ENCODE measurements at regions not wholly inside any gene's neighbourhood (a gene's known extent, or its start where the extent isn't known, plus 50 kb on each side); places are given as distances from the start of the nearest gene placed in this dataset.

DNA sequence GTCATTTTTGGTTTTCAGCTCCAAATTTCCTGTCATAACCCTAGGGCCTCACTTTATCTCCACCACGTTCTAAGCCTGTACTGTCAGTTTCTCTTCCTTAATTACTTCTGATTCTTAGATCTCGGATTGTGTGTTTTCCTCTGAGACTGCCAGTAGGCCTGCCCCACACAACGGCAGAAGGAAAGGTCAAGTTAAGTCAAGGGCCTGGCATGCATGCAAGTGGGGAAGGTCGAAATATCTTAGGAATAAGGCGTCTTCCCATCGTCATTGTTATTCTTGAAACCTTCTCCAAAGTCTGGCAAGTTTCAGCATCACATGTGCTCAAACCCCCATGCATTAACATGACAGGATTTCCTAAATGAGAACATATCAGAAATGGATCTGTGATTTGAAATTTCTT, 203.5 kb upstream of the TSHZ2 start:
- DNase-seq = no peak

DNA sequence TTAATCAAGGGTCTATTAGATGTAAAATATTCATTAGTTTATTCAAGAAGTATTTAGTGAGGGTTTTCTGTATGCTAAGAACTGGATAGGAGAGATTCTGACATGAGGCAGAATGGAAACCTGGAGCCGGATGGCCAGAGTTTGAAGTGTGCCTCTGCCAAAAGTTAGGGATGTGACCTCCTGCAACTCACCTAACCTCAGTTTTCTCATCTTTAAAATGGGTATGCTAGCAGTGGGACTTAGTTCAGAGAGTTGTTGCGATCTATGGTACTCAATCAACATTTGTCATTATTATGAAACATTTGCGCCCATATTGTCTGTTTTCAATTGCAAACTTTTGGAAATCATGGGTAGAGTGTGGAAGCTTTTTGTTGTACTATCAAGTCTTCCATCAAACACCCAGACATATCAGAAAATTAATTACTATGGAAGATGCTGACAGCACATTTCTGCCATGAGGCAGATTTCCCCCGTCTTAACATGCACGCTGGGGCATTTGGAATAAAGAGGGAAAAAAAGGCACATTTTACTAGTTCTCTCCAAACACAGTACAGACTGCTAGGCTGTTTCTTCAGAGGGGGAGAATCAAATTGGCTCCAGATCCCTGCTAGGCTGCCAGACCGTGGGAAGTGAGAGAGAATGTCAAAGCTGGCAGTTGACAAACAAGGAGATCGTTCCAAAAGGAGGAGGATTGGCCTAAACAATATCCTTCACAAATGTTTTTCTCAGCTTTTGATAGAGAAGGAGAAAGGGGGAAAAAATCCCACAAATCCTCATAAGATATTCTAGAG, 205.3 kb upstream of the TSHZ2 start:
- no peak for DNase-seq

DNA sequence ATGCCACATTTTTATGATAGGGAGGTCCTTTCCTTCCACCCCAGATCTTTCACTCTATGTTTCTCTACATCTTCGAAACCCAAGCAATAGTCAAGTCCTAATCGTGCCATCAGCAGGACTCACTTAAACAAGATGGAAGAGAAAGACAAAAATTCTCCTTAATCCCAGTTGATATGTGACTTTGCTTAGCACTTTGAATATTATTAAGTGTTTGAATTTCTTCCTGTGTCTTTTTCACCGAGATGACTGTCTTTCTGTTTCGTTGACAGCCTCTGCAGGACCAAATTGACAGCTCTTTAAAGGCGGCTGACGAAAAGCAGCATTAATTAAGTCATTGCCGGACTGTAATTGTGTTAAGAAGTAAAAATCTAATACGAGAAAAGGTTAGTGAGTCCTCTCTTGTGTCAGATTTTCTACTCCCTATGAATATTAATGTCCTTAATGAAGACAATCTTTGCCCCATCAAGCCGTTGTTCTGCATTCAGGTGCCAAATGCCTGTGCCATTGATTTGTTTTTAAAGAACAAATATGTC, 208.8 kb upstream of the TSHZ2 start:
- DNase-seq = no peak

DNA sequence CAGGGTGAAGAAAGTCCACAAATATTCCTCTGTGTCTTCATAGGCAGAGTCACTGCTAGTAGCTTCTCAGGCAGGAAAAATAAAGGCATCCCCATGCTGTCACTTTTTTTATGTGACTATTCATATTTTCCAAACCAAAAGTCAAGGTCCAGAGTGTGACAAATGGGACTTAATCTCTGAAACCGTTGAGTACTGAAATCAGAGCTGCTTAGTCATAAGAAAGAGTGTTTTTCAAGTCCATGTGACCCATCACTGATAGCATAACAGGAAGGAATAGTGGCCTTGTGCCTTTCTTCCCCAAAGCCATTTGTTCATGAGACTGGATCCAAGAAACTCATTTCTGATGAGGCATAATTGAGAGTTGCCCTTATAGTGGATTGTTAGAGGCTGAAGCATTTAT, 210.3 kb upstream of the TSHZ2 start:
- DNase-seq = no peak

DNA sequence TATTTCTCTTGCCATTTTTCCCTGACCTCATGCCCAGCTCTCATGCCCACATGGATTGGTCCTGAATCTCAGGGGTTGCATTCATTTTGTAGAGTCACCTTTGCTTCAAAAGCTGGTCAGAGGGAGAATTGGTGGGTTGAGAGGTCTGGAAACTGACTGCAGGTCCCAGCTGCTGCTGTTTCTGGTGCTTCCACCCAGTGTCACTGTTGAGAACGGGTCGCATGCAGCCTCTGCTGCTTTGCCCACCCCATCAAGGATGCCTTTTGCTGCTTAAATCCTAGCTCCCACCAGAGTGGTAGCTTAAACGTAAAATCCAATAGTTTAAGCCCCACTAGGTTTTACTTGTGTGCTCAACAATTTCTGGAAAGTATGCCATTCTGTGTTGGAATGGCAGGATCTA, 211.4 kb upstream of the TSHZ2 start:
- DNase-seq = no peak

DNA sequence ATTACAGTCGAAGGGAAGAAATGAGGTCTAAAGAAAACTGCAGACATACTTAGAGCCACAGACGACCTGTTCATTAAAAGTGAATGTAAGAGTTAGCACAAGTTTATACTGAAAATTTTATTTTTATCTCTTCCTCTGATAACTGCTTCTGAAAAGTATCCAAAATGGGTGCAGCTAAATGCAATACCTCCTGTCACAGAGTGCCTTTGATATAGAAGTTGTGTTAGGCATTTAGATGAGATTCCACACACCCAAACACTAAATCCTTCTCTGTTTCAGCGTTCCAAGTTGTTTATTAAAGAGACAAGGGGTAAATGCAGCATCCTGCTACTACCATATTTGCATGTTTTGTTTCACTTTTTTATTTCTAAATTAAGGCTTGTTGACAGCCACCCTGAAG, 214.7 kb upstream of the TSHZ2 start:
- DNase-seq = no peak

DNA sequence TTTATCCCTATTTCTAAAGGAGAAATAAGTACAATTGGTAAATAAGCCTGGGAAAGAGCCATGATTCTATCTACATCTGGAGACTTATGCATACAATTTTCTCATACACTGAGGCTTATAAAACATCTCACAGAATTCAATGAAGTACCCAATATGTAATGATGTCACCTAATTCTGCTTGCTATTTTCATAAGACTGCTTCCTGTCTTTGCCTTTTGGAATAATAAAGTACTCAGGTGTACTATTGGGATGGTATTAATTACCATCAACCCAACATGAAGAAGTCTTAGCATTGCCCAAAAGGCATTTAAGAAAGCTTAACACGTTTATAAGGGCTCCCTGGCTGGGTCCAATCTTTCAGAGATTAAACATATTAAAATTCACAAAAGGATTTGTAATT, 216.4 kb upstream of the TSHZ2 start:
- DNase-seq = no peak

DNA sequence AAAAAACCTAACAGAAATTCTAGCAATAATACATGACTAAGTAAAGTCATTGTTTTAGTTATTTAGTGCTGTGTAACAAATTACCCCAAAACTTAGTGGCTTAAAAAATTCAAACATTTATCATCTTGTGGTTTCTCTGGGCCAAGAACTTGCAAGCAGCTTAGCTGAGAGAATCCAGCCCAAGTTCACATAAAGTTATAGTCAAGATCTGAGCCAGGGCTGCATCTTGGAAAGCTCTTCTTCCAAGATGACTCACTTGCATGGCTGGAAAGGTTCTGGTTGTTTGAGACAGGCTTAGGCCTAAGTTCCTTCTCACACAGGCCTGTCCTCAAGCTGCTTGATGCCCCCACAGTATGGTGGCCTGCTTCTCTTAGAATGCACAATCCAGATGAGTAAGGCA, 217.8 kb upstream of the TSHZ2 start:
- no peak for DNase-seq

DNA sequence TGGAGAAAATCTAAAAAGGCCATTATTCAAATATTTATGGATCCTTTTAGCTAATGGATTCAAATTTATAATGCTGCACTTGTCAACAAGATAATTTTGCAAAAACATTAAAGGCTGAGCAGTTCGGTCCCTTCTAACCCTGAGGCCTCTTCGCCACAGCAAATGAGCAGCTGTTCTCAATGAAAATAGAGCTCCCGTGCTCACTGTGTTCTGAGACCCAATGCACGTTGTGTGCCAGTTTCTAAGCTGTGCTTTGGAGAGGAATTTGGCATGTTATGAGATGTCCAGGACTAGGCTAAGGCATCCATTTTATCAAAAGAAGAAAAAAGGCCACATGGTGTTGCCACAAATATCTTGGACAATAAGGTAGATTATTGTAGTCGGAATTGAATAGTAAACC, 220.1 kb upstream of the TSHZ2 start:
- no peak for DNase-seq

DNA sequence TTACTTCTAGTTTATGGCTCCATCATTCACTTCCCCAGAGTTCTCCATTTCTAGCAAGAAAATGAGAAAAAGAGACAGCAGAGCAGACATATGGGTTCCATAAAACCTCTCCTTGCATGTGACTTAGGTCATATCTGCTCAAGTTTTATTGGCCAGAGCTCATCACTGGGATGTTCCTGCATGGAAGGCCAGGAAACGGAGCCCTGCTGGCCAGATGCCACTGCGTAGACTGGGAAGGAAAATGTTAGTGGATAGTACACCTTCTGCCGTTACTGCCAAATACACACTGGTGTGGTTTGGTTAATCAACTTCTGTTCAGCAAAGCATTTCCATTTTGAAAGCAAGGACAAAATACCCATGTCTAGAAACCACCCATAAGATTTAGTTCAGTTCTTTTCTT, 220.6 kb upstream of the TSHZ2 start:
- DNase-seq = no peak

DNA sequence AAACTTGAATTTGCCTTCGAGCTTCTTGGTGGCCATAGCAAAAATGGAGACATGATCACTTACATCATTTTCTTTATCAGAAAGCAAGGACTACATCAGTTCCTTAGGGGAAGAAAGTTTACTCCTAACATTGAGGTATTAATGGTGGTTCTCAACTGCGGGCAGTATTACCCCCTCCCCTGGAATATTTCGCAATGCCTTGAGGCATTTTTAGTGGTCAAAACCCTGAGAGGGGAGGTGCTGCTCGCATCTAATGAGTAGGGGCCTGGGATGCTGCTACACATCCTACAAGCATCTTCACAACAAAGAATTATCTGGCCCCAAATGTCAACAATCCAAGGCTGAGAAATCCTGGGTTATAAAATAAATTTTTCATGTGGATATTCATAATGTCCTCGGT, 222.2 kb upstream of the TSHZ2 start:
- no peak for DNase-seq

DNA sequence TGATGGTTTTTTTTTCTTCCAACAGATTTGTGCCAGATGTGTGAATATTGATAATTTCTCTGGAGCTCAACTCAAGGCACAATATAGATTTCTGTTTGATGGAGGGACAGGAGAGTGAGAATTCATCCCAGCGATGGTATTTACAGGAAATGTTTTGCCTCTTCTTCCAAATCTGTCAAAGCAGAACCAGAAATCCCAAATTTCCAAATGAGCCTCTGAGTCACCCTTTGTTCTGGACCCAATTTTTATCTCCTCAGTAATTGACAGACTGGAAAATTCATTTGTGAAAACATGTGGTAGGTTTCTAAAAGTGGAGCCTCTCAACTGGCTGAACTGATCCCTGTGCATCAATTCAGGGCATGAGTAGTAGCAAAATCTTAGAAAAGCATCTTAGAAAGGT, 223.2 kb upstream of the TSHZ2 start:
- no peak for DNase-seq

DNA sequence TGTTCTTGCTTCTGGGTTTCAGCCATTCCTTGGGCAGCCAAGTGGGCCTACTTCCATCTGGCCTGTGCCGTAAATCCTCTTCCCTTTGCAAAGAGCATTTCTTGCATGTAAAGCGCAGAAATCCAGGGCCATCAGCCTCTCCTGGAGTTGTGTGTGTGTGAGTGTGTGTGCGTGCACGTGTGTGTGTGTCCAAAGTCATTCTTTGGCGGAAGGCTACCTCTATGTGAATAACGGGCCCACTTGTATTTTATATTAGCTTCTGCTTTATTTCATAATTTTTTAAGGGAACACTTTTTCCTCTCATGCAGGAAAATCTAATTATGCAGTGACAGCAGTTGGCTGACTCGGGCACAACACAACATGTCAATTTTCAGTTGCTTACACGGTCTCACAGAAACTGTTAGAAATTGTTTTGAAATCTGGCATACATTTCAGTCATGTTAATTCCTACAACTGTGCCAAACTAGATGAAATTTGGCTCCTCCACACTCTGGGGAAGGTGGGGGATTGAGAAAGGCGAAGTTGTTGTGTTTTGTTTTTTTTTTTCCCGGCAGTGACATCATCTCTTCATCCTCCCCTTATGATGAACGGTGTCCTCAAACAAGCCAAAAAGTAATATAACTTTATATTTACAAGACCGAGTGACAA, 223.7 kb upstream of the TSHZ2 start:
- no peak for DNase-seq

DNA sequence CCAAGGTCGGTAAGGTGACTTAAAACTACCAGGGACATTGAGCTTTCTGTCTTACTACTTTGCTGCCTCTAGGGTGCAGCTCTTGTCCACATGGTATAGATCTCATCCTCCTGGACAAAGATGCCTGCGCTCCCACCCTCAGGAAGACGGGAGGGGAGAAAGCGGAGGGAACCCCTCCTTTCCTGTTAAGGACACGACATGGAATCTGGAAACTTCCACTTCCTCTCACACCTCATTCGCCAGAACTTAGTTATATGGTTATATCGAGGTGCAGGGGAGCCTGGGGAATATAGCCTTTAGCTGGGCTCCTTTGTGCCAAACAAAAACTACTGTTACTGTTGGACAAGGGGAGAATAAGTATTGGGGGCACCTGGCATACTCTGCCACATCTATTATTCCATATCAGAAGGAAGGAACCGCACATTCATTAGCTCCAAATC, 224.3 kb upstream of the TSHZ2 start:
- no peak for DNase-seq

DNA sequence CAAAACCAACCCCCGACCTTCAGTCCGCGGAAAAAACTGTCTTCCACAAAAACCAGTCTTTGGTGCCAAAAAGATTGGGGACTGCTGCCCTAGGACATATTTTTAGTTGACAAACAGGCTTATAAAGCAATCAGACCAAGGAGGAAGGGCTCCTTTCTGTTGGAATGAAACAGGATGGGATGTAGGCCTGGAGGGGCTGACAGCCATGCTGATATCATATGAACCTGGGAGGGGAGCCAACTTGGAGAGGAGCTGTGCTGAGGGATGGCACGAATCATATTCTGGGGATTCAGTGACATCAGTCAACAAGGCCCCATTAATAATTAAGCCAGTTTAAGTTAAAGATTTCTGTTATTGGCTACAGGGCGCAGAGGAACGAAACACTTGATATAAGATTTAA, 225.4 kb upstream of the TSHZ2 start:
- no peak for DNase-seq

DNA sequence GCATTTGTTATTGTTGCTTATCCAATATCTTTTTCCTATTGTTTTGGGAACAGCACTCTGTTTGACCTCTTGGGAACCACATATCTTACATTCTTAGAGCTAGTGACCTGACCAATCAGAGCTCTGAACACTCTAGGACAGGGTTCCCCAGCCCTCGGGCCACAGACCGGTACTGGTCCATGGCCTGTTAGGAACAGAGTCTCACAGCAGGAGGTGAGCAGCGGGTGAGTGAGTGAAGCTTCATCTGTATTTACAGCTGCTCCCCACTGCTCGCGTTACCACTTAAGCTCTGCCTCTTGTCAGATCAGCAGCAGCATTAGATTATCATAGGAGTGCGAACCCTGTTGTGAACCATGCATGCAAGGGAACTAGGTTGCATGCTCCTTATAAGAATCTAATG, 226.0 kb upstream of the TSHZ2 start:
- DNase-seq = peak; percentile 33

DNA sequence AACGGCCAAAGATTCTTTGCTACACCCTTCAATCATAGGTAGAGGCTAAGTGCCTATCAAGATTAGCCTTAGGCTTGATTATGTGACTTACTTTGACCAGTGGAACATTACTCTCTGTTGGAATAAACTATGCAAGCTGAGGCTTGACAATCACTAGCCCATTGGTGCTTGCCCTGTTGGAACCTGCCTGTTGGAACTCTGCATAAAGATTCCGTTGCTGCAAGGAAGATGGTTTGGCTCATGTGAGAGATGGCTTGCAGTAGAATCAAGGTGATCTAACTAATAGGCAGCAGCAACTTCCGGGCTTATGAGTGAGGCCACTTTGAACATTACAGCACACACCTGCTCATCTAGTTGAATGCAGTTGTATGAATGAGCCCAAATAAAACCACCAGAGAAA, 227.7 kb upstream of the TSHZ2 start:
- no peak for DNase-seq

DNA sequence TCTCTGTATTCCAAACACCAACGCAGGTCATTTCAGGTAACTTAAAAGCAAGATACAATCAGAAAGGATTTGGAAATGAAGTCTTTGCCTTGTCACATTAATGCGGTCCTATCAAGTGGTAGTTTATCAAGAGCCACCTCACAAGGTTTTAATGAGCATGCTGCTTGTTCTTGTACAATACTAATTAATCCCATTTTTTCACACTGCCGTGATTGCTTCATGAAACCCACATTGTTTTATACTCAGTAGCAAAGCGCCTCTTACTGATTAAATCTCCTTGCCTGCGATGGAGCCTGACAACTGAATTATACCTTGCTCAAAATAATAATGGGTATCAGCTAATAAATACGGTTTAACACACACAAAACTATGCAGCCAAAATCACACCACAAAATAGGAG, 234.1 kb upstream of the TSHZ2 start:
- DNase-seq = no peak

DNA sequence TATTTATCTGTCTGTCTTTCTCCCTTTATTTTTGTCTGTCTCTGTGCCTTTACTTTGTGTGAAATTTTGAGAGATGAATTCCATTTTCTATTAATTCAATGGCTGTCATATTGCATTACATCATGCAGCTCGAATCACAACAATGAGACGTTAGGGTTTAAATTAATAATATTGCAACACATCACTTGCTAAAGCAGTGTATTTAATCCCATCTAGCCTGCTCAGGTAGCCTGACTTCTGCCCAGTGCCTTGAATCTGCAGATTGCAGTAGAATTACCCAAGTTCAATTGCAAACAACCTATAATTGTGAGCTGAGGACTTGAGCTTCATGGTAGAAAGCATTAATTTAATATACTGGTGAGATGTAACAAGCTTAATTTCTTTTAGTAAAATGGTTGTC, 235.7 kb upstream of the TSHZ2 start:
- no peak for DNase-seq

DNA sequence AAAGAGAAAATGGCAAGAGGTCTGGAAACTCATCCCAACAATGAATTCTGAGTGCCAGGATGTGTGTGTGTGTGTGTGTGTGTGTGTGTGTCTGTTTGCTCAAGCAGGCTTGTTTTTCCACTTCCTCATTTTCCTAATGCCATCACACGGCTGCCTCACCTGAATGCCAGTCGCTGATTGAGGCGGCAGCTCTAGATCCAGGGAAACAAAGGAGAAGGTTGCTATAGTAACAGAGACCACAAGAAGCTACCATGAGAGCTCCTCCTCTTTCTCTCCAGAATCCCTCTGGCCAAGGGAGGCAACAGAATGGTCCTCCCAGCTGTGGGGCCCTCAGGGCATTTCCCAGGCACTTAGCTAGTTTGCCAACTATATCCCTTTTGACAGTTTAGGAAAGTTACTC, 241.1 kb upstream of the TSHZ2 start:
- no peak for DNase-seq

DNA sequence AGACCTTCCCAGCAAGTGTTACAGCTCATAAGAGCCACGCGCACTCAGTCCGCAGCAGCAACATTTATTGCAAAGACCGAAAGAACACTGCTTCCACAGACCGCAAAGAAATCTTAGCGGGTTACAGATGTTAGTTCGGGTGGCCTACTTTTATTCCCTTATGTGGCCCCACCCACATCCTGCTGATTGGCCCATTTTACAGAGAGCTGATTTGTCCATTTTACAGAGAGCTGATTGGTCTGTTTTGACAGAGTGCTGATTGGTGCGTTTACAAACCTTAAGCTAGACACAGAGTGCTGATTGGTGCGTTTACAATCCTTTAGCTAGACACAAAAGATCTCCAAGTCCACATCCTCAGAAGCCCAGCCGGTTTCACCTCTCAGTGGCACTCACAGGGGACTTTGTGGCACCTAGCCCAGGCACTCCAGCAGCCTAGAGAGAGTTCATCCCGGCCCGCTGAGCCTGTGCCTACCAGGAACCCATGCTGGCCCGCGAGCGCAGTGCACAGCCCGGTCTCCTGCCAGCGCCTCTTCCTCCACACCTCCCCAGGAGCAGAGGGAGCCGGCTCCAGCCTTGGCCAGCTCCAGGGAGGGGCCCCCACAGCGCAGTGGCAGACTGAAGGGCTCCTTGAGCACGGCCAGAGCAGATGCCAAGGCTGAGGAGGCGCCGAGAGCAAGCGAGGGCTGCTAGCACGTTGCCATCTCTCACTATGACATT, 244.3 kb upstream of the TSHZ2 start:
- DNase-seq = no peak

DNA sequence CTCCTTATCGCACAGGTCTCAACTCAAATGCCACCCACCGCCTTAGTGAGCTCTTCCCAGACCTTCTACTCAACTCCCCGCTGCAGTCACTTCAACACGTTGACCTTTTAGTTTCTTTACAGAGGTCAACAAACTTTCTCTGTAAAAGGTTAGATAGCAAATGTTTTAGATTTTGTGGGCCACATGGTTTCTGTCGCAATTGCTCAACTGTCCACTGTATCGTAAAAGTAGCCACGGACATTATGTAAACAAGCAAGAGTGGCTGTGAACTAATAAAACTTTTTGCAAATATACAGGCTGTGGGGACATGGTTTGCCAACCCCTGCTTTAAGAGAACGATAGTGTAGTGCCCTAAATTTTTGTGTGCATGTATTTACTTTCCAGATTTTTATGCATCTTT, 247.6 kb upstream of the TSHZ2 start:
- DNase-seq = no peak

DNA sequence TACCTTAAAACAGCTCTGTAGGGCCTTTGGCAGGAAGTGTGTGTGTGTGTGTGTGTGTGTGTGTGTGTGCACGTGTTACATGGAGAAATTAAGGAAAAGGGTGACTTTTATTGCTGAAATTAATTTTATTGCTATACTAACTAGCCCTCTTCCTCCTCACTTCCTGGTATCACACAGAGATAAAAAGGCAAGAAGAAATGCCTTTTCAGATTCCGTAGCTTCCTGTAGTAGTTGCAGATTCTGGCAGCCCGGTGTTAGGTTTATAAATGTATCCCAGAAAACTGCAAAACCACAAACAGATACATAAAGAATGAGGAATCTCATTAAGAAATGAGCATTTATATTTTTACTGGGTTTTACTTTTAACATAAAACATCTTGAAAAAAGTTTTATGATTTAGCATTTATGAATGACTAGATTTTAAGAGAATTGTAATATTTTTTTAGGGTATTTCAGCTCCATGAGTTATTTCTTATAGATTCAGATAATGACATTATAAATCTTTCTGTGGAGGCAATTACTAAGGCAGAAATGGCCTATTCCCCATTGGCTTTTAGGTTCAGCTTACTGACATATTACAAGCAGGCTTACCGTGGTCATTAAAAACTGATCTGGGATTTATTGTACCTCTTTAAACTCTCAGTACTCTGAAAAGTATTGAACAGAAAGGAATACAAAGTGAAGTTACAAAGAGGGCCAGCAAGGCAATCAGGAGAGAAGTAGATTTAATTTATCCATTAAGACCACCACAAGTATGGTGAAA, 249.1 kb upstream of the TSHZ2 start:
- DNase-seq = no peak

All from NCI-H187 treated with DMSO at 0.1 percent for 48 hours (cell line).